GM21423 (cell line): ENCODE measurements at regions not wholly inside any gene's neighbourhood (a gene's known extent, or its start where the extent isn't known, plus 50 kb on each side); places are given as distances from the start of the nearest gene placed in this dataset.

Experiments used
- ATAC-seq: cut with Tn5 transposase; IDR thresholded peaks from one replicate; pipeline ENCODE4 v1.9.1; 2021; ENCODE audit warnings: mild to moderate bottlenecking, moderate library complexity; ENCODE audit not compliant: unreplicated experiment

DNA sequence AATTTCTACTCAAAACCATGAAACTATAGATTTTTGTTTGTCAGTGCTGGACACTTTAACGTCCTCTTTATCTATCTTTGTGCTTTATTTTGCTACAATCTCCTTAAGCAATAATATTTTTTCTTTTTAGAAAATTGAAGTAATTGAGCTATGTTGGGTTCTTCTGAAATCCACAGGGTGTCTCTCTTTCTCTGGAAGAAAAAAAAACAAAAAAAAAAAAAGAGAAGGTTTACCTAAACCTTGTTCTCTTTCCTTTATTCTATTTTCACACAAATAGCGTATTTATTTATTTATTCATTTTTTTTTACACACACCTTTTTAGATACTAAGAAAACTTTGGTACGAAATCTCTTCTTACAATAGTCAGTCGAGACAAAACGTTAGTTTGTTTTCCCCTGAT is 601.0 kb downstream of the EDEM1 start:
- no peak for ATAC-seq

DNA sequence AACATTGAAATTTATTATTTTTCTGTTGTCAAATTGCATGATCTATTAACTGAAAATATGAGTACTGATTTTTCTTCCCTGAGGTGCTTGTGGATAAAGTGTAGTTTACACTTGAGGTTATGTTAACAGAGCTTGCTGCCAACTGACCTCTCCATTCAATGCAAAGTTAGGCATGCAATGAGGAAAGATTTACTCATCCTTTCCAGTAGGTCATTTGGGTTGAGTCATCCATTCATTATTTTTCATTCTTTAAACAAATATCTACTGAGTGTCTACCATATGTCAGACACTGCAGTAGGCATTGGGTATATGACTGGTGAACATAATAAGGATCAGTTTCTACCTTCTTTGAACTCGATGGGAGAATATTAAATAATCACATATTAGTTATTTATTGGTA is 604.1 kb downstream of the EDEM1 start:
- no peak for ATAC-seq

DNA sequence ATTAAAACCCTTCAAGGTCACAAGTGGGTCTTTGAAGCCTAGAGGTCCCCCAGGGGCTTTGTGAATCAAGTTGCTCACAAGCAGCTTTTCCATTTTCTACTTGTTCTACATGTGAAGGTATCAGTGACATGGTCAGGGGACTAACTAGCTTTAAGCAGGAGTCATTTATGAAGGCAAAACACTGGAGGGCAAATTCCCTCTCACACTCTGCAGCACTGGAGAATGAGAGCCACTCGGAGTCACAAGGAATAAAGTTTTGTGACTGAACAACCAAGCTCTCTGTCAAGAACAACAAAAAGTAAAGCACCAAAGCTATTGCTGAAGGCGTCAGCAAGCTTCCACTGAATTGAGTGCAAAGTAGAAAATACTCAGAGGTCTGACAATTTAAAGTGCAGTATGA is 609.0 kb downstream of the EDEM1 start:
- no peak for ATAC-seq

DNA sequence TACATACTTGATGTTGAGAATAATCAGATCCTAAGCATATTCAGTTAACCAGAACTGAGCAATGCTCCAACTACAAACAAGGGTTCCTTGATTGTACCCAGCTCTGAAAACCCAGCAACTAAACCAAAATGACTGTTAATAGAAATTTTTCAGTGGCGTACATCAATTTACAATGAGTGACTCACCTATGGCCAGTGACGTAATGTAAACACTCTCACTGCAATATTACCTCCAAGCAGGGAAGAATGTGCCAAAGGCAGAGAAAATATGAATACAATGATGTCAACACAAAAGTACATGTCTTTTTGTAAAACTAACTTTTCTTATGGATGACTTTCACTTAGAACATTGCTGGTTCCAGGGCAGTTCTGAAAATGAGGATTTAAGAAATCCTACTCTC is 611.3 kb downstream of the EDEM1 start:
- ATAC-seq, result no peak

DNA sequence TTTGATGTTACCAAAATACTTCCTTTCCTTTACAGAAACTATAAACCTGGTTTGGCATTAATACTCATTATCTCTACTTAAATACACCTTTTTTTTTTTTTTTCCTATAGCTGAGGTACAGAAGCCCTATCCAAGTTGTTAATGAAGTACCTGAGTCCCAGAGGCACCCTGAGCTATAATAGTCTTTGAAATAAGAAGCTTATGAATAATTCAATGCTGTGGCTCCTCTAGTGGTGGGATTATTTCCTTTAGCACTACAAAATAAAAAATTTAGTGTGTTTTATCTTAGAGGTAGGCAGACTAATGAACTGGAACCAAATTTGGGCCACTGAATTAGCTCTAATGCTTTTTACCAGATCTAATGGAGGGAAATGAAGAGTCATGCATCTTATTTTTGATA is 611.9 kb downstream of the EDEM1 start:
- ATAC-seq, result no peak

DNA sequence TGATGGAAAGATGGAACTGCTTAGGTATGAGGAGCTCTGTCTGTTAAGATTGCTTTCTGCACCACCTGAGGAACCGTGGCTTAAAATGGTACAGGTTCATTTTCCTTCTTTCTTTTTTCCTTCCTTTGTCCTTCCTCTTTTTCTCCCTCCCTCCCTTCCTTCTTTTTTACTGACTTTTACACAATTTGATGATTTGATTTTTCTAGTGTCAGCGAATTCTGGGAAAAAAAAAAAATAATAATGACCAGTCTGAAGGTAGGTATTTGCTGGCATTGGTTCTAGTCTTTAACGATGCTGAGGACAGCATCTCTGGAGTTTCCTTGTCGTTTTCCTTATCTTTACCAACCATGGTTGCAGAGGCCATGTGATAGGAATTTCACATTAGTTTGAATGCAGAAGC is 613.5 kb downstream of the EDEM1 start:
- ATAC-seq, result no peak

DNA sequence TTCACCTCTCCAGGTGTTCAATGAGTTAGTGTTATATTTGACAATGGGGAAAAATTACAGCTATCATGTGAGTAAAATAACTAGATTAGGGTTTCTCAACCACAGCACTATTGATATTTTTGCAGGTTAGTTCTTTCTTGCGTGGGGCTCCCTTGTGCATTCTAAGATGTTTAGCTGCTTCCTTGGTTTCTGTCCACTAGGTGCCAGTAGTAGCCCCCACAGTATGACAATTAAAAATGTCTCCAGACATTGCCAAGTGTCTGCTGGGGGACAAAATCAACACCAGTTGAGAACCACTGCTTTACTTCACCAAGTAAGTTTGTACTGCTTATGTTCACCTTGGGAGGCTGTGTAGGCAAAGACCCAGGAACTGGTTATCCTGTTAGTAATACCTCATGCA is 618.7 kb downstream of the EDEM1 start:
- no peak for ATAC-seq

DNA sequence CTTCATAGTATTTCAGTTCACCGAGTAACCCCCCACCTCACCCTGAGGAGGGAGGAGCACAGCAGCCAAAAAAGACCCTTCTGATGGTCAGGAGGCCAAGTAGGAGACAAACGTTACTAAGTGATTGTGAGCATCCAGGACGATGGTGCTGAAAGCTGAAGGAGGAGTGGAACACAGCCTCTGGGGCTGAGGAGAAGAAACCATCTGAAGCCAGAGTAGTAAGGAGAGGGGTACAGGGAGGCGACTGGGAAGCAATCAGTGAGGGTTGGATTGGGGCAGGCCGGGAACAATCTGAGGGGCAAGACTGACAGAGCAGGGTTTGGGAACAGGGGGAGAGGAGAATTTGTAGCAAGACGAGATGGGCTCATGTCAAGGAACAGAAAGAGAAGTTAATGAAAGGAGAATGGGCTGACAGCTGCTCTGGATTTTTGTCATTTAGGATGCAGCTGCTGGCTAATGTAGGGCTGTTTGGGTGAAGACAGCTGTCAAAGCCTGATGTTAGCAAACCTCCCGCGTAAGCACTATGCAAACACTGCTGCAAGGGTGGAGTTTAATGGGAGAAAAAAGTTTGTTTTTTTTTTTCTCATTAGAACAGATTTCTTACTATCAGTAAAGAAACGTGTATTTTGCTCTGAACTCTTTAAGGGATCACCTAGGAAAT is 622.2 kb downstream of the EDEM1 start:
- ATAC-seq, result no peak

DNA sequence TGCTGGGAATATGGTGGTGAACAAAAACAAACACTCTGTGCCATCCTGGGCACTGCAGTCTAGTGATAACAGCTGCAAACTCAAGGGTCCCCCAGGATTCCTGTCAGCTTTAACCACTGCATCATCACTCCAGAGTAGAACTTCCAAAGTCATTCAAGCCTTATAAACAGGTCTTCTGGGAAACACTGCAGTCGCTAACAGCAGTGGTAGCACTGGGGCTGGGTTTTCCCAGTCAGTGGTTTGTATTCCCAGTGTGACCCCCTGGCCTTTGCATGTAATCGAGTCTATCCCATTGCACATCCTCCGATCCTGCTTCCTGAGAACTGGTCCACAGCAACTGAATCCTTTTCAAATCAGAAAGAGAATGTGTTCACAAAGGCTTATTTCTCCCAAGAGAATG is 623.5 kb downstream of the EDEM1 start:
- ATAC-seq, result no peak

DNA sequence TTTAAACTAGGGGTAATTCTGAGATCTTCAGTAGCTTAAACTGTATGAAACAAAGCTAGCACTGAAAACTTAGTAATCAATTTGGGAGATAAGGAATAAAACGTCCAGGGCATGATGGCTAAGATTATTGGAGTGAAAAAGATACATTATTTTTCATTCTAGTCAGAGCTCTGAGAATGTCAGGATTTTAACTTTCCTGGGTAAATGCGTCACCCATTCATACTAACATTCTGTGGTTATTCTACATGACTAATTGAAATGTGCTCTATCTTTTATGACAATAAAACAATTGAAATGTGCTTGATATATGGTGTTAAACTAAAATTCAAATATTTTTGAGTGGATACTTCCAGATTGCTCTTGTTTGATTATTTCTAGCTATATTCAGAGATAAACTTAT is 626.0 kb downstream of the EDEM1 start:
- no peak for ATAC-seq

DNA sequence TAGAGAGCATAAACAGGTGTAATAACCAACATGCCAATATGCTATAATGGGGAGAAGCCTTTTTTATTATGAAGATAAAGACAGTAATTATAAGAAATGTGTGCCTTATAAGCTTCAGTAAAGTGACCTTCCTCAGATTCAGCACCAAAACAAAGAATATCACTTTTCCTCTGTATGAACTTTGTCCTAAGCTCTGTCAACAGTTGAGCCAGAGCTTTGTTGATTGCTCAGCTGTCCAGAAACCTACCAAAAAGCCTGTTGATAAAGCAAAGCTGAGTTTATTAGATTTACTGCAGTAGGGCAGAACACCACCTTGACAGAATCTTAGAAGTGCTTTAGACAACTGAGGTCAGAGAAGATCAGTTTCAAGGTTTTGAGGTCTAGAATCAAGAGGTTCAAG is 635.3 kb downstream of the EDEM1 start:
- ATAC-seq, result no peak

DNA sequence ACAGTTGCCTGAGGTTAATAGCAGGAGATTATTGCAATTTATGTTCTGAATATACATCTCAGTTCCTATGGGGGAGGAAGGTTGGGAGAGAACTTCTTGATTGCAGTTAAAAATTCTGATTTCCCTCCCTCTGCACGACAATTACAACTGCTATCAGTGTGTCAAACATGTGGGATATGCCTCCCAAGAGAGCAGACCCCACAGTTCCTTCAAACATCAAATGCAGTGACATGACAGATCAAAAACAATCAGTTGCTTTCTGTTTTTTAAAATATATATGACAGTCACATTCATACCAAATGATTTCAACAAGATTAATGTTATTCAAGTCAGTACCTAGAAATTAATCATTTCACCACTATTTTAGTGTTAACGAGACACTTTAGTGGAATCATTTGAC is 639.0 kb downstream of the EDEM1 start:
- ATAC-seq, result no peak

DNA sequence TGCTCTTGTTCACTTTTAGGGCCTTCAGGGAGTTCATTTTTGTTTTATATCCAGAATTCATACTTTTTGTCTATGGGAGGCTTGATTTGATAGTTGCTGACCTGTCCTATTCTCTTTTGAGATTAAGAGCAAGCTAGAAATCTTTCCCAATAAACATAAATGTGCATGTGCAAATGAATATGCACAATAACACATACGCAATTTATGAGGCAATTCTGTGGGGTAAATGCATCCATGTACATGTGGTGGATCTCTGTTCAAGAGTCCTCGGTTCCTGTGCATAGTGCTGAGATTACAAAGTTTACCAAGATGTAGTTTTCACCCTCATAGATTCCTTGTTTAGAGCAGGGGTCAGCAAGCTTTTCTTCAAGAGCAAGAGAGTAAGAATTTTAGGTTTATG is 640.7 kb downstream of the EDEM1 start:
- no peak for ATAC-seq

DNA sequence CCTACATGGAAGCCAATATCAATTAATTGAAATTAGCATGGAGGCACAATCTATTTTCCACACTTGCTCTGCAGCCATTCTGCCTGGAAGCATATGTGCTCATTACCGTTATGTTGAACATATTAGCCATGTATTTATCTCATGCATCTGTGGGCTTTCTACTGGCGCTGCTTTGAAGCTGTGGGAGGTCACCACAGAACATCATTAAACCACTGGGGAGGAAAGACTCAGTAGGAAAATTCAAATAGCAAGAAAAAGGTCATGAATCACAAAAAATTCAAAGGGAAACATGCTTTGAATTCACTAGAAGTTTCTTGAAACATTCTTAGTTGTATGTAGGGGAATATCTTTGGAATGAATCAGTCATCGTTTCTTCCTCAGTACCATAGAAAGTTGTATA is 652.5 kb downstream of the EDEM1 start:
- ATAC-seq, result no peak

DNA sequence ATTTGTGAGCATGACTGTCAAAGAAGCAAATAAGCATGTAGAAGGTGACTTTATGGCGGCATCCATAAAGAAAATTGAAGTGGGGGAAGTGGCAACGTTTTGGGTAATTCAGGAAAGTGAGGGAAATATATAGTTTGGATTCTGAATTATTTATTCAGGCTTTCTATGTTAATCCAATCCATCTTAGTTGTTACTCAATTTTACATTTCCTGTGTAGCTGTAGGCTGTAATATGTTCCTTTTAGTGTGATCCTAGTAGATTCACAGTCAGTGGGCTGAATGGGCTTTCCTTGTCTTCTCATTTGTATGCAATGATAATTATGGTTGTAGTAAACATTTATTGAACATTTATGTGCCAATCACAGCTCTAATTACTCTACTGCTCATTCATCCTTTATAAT is 654.1 kb downstream of the EDEM1 start:
- no peak for ATAC-seq

DNA sequence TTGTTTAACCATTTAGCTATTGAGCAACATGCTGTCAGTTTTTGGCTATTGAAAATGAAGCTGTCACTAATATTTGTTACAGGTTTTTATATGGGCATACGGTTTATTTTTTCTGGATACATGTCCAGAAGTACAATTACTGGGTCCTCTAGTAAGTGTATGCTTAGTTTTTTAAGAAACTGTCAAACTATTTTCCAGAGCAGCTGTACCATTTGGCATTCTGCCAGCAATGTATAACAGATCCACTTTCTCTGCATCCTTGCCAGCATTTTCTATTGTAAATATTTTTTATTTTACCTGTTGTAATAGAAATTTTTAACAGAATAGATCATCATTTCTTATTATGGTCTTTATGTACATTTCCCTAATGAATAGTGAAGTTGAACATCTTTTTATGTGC is 658.8 kb downstream of the EDEM1 start:
- ATAC-seq, result no peak

DNA sequence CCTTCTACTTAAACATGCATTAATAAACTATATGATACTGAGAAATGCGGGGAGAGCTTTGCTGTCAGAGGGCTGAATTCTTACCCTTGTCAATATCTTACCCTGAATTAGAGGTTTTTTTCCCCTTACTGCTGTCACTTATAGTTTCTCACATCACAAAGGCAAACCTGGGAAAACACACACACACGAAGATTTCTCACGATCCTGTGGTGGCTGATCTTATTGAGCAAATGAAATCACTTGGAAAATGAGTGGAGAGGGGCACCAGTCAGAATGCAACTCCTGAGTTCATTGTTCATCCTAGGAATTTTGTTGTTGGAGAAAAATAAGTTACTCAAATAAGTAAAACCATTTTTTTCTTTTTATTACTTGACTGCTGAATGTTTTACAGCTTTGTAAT is 673.6 kb downstream of the EDEM1 start:
- no peak for ATAC-seq

DNA sequence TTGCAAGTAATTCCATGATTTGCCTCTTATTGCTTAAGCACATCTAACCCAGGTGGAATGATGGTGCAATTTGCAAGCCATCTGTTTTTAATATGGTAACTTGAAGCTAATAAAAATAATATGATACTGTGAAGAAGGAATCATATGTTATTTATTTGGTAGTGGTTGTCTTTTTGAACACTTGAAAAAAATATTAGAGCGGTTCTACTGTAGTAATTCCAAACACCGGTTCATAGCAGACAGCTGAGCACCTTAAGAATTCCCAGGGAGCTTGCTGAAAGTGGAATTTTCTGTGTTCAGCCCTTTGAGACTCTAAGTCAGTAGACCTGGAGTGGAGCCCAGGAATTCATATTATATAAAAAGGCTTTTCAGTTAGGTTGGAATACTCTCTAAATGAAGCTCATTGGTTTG is 687.4 kb downstream of the EDEM1 start:
- no peak for ATAC-seq

DNA sequence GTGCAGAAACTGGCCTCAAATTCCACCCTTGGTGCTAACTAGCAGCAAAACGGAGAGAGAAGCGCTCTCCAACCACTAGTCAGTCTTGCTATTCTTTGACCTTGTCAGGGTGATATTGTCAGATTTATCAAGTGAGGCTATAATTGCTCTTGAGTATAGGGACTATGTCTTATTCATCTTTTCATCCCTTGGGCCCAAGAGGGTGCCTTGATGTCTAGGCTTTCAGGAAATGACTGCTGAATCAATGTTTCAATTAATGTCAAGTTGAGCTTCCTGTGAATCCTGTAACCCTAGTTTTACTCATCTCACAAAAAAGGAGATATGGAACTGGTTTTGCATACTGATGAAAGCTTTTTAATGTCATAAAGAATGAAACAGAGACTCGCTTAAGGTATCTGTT is 701.3 kb downstream of the EDEM1 start:
- ATAC-seq, result no peak

DNA sequence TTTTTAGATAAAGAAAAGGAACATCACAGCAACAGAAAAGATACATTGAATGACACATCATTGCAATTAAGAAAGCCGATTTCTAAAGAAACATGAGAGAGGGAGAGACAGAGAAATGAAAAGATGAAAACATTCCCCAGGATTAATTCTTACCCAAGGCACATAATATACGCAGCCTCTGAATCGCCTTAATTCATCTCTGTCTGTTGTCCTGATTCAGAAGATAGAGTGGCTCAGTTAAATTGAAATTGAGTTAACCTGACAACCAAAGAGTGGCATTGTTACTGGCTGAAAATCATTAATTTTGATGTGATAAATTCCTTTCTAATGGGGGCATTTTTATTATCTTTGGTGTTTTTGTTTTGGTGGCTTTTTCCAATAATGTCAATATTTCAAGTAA is 701.9 kb downstream of the EDEM1 start:
- ATAC-seq, result no peak

DNA sequence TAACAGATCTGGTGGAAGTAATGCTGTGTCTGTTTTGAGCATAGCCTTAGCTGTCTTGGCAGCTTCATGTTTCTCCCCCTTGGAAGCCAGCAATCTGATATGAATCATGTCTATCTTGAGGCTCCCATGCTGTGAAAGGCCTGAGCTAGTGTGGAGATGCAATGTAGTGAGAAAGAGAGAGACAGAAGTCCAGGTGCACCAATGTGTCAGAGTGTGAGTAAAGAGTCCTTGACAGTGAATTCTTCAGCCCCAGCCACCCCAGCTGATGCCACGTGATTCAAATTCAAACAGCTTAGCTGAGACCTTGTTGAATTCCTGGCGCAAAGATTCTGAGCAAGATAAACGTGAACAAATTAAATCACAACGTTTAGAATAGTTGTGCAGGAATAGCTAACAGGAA is 704.2 kb downstream of the EDEM1 start:
- no peak for ATAC-seq

DNA sequence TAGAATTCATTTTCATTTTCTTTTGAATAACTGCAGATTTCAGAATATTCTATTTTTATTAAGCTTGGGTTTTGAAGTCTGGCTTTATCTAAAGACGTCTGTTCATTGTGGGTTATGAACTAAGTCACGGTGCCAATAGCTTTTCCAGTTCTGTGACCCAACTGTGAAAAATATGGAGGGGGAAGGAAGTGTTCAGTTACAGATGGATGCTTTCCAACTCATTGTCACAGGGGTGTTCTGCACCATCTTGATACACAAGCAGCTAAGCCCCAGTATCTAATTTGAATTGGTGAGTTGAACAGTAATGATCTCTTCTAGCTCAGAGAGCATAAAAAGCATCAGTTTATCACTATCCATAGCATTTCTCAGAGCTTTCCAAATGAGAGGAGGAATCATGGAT is 710.6 kb downstream of the EDEM1 start:
- ATAC-seq, result no peak

DNA sequence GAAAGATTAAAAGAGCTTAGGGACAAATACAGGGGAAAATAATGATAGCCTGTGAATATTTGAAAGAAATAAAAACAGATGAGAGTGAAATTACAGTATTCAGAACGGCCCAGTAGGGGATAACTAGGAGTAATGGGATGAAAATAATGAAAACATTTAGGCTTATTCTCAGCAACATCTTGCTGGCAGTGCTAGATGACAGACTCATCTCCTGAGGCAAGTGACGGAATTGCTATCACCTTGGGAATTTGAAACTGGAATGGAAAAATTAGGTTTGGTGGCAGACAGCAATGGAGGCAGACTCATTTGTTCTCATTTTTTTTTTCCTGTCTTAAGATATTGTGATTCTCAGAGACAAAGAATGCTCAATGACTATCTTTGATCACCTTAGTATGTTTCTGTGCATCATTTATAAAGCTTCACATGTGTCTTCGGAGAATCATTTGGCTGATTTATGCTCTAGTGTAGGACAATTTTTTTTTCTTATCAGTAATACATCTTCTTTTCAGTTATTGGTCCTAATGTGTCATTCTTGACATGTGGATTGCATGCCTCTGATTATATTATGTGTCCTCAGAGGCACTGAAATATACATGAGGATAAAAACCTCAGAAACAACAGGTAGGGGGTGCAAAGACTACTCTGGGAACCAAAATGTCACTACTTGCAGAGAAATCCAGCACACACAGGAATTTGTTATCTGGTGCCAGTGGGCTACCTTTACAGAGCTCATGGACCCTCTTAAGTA is 711.7 kb downstream of the EDEM1 start:
- no peak for ATAC-seq
